ENCODE measurements at regions not wholly inside any gene's neighbourhood (a gene's known extent, or its start where the extent isn't known, plus 50 kb on each side); places are given as distances from the start of the nearest gene placed in this dataset.

DNA sequence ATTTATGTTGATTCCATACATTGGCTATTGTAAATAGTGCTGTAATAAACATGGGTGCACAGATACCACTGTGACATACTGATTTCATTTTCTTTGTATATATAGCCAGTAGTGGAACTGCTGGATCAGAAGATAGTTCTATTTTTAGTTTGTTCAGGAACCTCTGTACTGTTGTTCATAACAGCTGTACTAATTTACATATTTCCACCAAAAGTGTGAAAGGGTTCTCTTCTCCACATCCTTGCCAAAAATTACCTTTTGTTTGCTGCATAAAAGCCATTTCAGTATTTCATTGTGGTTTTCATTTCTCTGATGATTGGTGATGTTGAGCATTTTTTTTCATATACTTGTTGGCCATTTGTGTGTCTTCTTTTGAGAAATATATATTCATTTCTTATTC is 1962.1 kb downstream of the PCDH9 start:
- TF ChIP-seq, protein P1, sequence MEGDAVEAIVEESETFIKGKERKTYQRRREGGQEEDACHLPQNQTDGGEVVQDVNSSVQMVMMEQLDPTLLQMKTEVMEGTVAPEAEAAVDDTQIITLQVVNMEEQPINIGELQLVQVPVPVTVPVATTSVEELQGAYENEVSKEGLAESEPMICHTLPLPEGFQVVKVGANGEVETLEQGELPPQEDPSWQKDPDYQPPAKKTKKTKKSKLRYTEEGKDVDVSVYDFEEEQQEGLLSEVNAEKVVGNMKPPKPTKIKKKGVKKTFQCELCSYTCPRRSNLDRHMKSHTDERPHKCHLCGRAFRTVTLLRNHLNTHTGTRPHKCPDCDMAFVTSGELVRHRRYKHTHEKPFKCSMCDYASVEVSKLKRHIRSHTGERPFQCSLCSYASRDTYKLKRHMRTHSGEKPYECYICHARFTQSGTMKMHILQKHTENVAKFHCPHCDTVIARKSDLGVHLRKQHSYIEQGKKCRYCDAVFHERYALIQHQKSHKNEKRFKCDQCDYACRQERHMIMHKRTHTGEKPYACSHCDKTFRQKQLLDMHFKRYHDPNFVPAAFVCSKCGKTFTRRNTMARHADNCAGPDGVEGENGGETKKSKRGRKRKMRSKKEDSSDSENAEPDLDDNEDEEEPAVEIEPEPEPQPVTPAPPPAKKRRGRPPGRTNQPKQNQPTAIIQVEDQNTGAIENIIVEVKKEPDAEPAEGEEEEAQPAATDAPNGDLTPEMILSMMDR (IDR thresholded peaks at IDR 0.05; ENCODE audit: extremely low read depth, low read depth, low read length), result no peak
- no peaks in the 10 kb centered on the region for H3K79me2 ChIP-seq (ENCODE audit: insufficient read depth, low read length)
- no peak overlapping the region for H2AFZ ChIP-seq (ENCODE audit: low read length)
- DNase-seq (ENCODE audit: insufficient read length, low spot score, missing footprints), result no peak
- no peak overlapping the region for H3K27ac ChIP-seq (ENCODE audit: low read depth, low read length)
- H3K4me3 ChIP-seq (ENCODE audit: insufficient read depth, low read length), result no peak overlapping the region
- no peaks in the 10 kb centered on the region for H3K9me3 ChIP-seq (ENCODE audit: low read depth, low read length)
- H3K36me3 ChIP-seq (ENCODE audit: insufficient read depth, low read length), result no peaks in the 10 kb centered on the region
- H3K27me3 ChIP-seq (ENCODE audit: insufficient read depth, low read length), result no peaks in the 10 kb centered on the region
- no peak overlapping the region for H3K4me2 ChIP-seq (ENCODE audit: insufficient read depth, low read length)
- H3K4me1 ChIP-seq (ENCODE audit: insufficient read depth, low read length), result no peaks in the 10 kb centered on the region
- H4K20me1 ChIP-seq (ENCODE audit: insufficient read depth, low read length), result no peaks in the 10 kb centered on the region

DNA sequence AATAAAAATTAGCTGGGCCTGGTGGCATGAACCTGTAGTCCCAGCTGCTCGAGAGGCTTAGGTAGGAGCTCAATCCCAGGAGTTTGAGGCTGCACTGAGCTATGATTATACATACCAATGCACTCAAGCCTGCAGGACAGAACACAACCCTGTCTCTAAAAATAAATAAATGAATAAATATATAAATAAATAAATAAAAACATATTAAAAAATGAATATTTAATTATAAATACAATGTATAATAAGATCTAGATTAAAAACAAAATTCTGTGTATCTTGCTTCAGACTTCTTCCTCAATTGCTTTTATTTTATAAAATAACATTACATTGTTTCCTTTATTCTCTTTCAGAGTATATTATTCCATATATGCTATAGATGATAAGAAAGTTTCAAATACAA is 1964.1 kb downstream of the PCDH9 start:
- no peaks in the 10 kb centered on the region for H3K36me3 ChIP-seq (ENCODE audit: insufficient read depth, low read length)
- no peaks in the 10 kb centered on the region for H4K20me1 ChIP-seq (ENCODE audit: insufficient read depth, low read length)
- H3K9me3 ChIP-seq (ENCODE audit: low read depth, low read length), result no peaks in the 10 kb centered on the region
- DNase-seq (ENCODE audit: insufficient read length, low spot score, missing footprints), result no peak
- no peak overlapping the region for H3K4me3 ChIP-seq (ENCODE audit: insufficient read depth, low read length)
- H3K27ac ChIP-seq (ENCODE audit: low read depth, low read length), result no peak overlapping the region
- H3K27me3 ChIP-seq (ENCODE audit: insufficient read depth, low read length), result no peaks in the 10 kb centered on the region
- TF ChIP-seq, protein P1 (IDR thresholded peaks at IDR 0.05; ENCODE audit: extremely low read depth, low read depth, low read length), result no peak
- no peaks in the 10 kb centered on the region for H3K4me1 ChIP-seq (ENCODE audit: insufficient read depth, low read length)
- H3K4me2 ChIP-seq (ENCODE audit: insufficient read depth, low read length), result no peak overlapping the region
- H2AFZ ChIP-seq (ENCODE audit: low read length), result no peak overlapping the region
- no peaks in the 10 kb centered on the region for H3K79me2 ChIP-seq (ENCODE audit: insufficient read depth, low read length)

DNA sequence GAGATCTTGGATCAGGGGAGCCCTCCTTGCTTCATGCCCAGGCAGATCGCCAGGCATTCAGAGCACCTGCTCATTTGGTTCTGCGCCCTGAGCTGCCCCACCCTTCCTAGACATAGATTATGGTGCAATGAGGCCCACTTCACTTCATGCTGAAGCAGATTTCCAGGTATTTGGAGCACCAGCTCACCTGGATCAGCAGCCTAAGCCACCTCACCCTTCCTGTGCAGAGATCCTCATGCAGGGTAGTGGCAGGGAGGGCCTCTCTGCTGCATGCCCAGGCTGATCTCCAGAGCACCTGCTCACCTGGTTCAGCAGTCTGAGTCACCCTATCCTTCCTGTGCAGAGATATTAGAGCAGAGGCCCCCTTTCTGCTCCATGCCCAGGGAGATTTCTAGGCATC is 1966.1 kb downstream of the PCDH9 start:
- H3K4me3 ChIP-seq (ENCODE audit: insufficient read depth, low read length), result no peak overlapping the region
- H3K4me2 ChIP-seq (ENCODE audit: insufficient read depth, low read length), result no peak overlapping the region
- H4K20me1 ChIP-seq (ENCODE audit: insufficient read depth, low read length), result no peaks in the 10 kb centered on the region

DNA sequence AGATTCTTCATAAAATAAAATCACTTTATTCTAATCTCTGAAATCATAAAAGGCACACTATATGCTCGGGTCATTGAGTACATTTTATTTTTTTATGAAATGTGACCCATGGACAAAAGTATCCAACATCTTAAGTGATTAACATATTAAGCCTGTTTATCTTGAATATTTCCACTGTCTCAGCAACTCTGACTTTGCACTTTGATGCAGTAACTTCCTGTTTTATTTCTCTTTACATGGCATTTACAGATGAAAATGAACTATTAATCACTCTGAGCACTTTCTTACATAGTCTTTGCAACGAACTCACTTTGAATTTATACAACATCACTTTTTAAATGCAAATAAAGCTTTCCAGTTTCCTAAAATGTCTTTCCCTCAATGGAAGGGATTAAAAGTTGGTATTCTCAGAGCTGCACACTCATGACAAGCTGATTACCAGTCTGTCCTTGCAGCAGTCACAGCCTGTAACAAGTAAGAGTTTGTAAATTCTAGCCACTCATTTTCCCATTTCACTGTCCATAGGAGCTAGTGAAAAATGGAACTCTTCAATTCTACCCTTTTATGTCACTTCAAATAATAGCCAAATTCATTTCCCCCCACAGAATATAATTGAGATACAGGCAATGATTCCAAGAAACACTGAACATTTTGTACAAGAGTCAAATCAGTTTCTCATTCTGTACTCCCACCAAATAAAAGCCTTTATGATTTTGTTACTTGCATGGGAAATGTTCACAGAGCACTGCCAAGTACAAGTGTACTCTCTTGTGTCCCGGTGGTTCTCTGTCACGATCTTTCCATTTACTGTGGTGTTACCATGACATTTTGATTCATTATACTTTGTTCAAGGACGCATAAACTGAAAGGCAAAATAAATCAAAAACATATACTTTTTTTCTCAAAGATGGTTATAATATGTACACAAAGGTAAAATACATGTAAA is 1968.9 kb downstream of the PCDH9 start:
- Histone ChIP-seq H3K36me3 (ENCODE audit: insufficient read depth, low read length) (no peaks in the 10 kb centered on the region), H3K27me3 (ENCODE audit: insufficient read depth, low read length) (no peaks in the 10 kb centered on the region), H3K27ac (ENCODE audit: low read depth, low read length) (no peak overlapping the region), H4K20me1 (ENCODE audit: insufficient read depth, low read length) (no peaks in the 10 kb centered on the region), H3K4me3 (ENCODE audit: insufficient read depth, low read length) (no peak overlapping the region), H3K4me2 (ENCODE audit: insufficient read depth, low read length) (no peak overlapping the region), H3K79me2 (ENCODE audit: insufficient read depth, low read length) (no peaks in the 10 kb centered on the region), H3K4me1 (ENCODE audit: insufficient read depth, low read length) (no peaks in the 10 kb centered on the region), H3K9me3 (ENCODE audit: low read depth, low read length) (no peaks in the 10 kb centered on the region), H2AFZ (ENCODE audit: low read length) (no peak overlapping the region)
- TF ChIP-seq, protein P1 (IDR thresholded peaks at IDR 0.05; ENCODE audit: extremely low read depth, low read depth, low read length), result no peak
- DNase-seq (ENCODE audit: insufficient read length, low spot score, missing footprints), result no peak

More for the DNA sequence above, 1966.1 kb downstream of the PCDH9 start:
- no peaks in the 10 kb centered on the region for H3K4me1 ChIP-seq (ENCODE audit: insufficient read depth, low read length)
- no peaks in the 10 kb centered on the region for H3K9me3 ChIP-seq (ENCODE audit: low read depth, low read length)
- H3K27me3 ChIP-seq (ENCODE audit: insufficient read depth, low read length), result no peaks in the 10 kb centered on the region
- no peaks in the 10 kb centered on the region for H3K79me2 ChIP-seq (ENCODE audit: insufficient read depth, low read length)
- TF ChIP-seq, protein P1 (IDR thresholded peaks at IDR 0.05; ENCODE audit: extremely low read depth, low read depth, low read length), result no peak
- no peak overlapping the region for H3K27ac ChIP-seq (ENCODE audit: low read depth, low read length)
- H2AFZ ChIP-seq (ENCODE audit: low read length), result no peak overlapping the region
- no peak for DNase-seq (ENCODE audit: insufficient read length, low spot score, missing footprints)
- H3K36me3 ChIP-seq (ENCODE audit: insufficient read depth, low read length), result no peaks in the 10 kb centered on the region

Data from osteoblast (primary cell).